LNCAP (cell line): ENCODE measurements at regions not wholly inside any gene's neighbourhood (a gene's known extent, or its start where the extent isn't known, plus 50 kb on each side); places are given as distances from the start of the nearest gene placed in this dataset.

Experiments
- CTCF ChIP-seq: fragments of 450-650 bp; IDR thresholded peaks from 2 replicates; pipeline ENCODE4 v1.5.1; 2017; ENCODE audit warnings: mild to moderate bottlenecking

GRCh38 chr2:16335604-16335930, 330.1 kb downstream of the CYRIA start:
- no peak for TF ChIP-seq CTCF

DNA sequence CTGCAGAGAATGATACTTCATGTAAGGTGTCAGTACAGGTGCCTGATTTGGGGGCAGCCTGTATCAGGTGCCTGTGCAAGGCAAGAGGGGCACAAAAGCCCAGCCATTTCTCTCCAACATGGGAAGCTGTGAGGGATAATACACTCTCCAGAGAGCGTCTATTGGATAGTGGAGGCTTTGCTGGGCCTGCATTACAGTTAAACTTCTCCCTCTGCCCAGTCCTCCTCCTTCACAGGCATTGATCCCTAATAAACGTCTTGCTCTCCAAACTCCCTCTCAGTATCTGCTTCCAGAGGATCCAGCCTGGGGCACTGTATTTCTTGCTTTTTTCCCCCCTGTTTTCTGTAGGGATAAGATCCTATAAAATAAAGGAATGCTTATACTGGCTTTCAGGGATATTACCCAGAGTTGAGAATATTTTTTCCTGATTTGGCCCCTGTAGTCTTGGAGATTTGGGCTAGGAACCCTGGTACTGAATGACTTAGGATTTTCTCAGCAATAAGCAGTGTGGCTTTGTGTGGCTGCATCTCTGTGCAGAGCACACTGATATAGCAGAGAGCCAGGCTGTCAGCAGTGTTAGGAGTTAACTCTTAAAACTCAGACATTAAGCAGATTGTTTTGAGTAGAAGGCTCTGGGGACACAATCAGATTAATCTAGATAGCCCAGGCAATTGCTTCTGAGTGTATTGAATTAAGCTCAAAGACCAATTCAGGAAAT, 330.6 kb downstream of the CYRIA start:
- no peak for TF ChIP-seq CTCF

- no peak for TF ChIP-seq CTCF
Observed at GRCh38 chr2:16334366-16334765, 331.3 kb downstream of the CYRIA start.

DNA sequence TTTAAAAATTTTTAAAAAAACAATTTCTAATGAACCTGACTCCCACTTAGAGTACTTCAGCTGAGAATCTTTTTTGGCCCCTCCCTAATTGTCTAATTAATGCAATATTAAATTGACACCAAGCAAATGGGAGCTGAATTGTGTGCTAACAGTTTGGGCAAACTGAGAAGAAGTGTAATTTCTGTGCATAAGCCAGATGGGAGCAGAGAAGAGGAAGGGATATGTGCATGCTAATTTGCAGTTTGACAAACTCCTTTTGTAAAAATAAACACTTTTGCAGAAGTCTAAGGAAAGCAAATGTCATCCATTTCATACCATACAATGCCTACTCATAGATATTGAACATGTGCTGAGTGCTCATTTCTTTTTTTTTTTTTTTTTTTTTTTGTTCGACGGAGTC, 332.0 kb downstream of the CYRIA start:
- TF ChIP-seq CTCF: no peak

- TF ChIP-seq CTCF: no peak
Observed at GRCh38 chr2:16332681-16333557, 332.7 kb downstream of the CYRIA start.

GRCh38 chr2:16331772-16332171, 333.9 kb downstream of the CYRIA start:
- TF ChIP-seq CTCF: no peak

- no peak for TF ChIP-seq CTCF
Observed at GRCh38 chr2:16330982-16331381, 334.7 kb downstream of the CYRIA start.
